ENCODE measurements at regions not wholly inside any gene's neighbourhood (a gene's known extent, or its start where the extent isn't known, plus 50 kb on each side); places are given as distances from the start of the nearest gene placed in this dataset.
A peak's percentile ranks its signal among the peaks of the same experiment; 100 is the strongest.

- no peaks in the 10 kb centered on the region for H3K9me3 ChIP-seq (ENCODE audit: insufficient read depth, low read depth, low read length)
- H3K27ac ChIP-seq (ENCODE audit: low read depth, low read length), result no peak overlapping the region
- Mint-ChIP-seq H3K27me3 (ENCODE audit: low read depth, unreplicated experiment) (no peaks in the 10 kb centered on the region), H3K4me3 (ENCODE audit: unreplicated experiment) (no peak overlapping the region), H3K9me3 (ENCODE audit: unreplicated experiment) (peaks cover 12% of the 10 kb centered on the region), H3K36me3 (ENCODE audit: low read depth, unreplicated experiment) (no peaks in the 10 kb centered on the region), H3K27ac (ENCODE audit: unreplicated experiment) (no peak overlapping the region), H3K4me1 (ENCODE audit: low read depth, unreplicated experiment) (peaks cover 5% of the 10 kb centered on the region)
- no peaks in the 10 kb centered on the region for H3K36me3 ChIP-seq (ENCODE audit: insufficient read depth, low read length)
- no peaks in the 10 kb centered on the region for H3K4me1 ChIP-seq (ENCODE audit: insufficient read depth, low read length)
- FAIRE-seq, result no peak
- no peak overlapping the region for H3K4me2 ChIP-seq (ENCODE audit: low read length)
- H3K9ac ChIP-seq (ENCODE audit: low read length), result no peak overlapping the region
- H3K27me3 ChIP-seq (ENCODE audit: insufficient read depth, low read length), result no peaks in the 10 kb centered on the region
- no peaks in the 10 kb centered on the region for H3K79me2 ChIP-seq (ENCODE audit: insufficient read depth, low read length)
- H2AFZ ChIP-seq (ENCODE audit: low read depth, low read length), result no peak overlapping the region
- H4K20me1 ChIP-seq (ENCODE audit: insufficient read depth, low read length), result no peaks in the 10 kb centered on the region
- H3K4me3 ChIP-seq (ENCODE audit: insufficient read depth, low read depth, low read length), result no peak overlapping the region
- DNase-seq (ENCODE audit: low read depth), result peak; percentile 58
- TF ChIP-seq EZH2 (IDR thresholded peaks at IDR 0.05; ENCODE audit: insufficient read depth, low read length), result no peak
- TF ChIP-seq CTCF (IDR thresholded peaks at IDR 0.05; ENCODE audit: insufficient read depth, low read depth, low read length), result no peak
These were observed 338.9 kb downstream of the QKI start for GRCh38 chr6:163753430-163753829.

- Histone ChIP-seq H4K20me1 (ENCODE audit: insufficient read depth, low read length) (no peaks in the 10 kb centered on the region), H3K9me3 (ENCODE audit: insufficient read depth, low read depth, low read length) (no peaks in the 10 kb centered on the region), H3K36me3 (ENCODE audit: insufficient read depth, low read length) (no peaks in the 10 kb centered on the region), H3K27ac (ENCODE audit: low read depth, low read length) (no peak overlapping the region), H3K27me3 (ENCODE audit: insufficient read depth, low read length) (peaks cover 5% of the 10 kb centered on the region), H3K4me3 (ENCODE audit: insufficient read depth, low read depth, low read length) (no peak overlapping the region), H3K4me2 (ENCODE audit: low read length) (no peak overlapping the region), H2AFZ (ENCODE audit: low read depth, low read length) (no peak overlapping the region), H3K9ac (ENCODE audit: low read length) (no peak overlapping the region), H3K79me2 (ENCODE audit: insufficient read depth, low read length) (no peaks in the 10 kb centered on the region), H3K4me1 (ENCODE audit: insufficient read depth, low read length) (no peaks in the 10 kb centered on the region)
- DNase-seq (ENCODE audit: low read depth) (no peak), FAIRE-seq (no peak)
- TF ChIP-seq EZH2 (IDR thresholded peaks at IDR 0.05; ENCODE audit: insufficient read depth, low read length) (no peak), CTCF (IDR thresholded peaks at IDR 0.05; ENCODE audit: insufficient read depth, low read depth, low read length) (no peak)
- no peak overlapping the region for H3K4me3 Mint-ChIP-seq (ENCODE audit: unreplicated experiment)
- H3K27ac Mint-ChIP-seq (ENCODE audit: unreplicated experiment), result no peak overlapping the region
- no peaks in the 10 kb centered on the region for H3K27me3 Mint-ChIP-seq (ENCODE audit: low read depth, unreplicated experiment)
- H3K9me3 Mint-ChIP-seq (ENCODE audit: unreplicated experiment), result peaks cover 8% of the 10 kb centered on the region
- no peaks in the 10 kb centered on the region for H3K36me3 Mint-ChIP-seq (ENCODE audit: low read depth, unreplicated experiment)
- H3K4me1 Mint-ChIP-seq (ENCODE audit: low read depth, unreplicated experiment), result peaks cover 5% of the 10 kb centered on the region
These were observed 337.9 kb downstream of the QKI start for GRCh38 chr6:163752446-163752845.

- DNase-seq (ENCODE audit: low read depth) (no peak), FAIRE-seq (no peak)
- peak overlapping the region; percentile 26 for H3K27ac Mint-ChIP-seq (ENCODE audit: unreplicated experiment)
These were observed 336.6 kb downstream of the QKI start for GRCh38 chr6:163751032-163751525.

More at GRCh38 chr6:163751032-163751525, 336.6 kb downstream of the QKI start:
- no peak overlapping the region for H3K9ac ChIP-seq (ENCODE audit: low read length)
- Mint-ChIP-seq H3K4me1 (ENCODE audit: low read depth, unreplicated experiment) (peaks cover 14% of the 10 kb centered on the region), H3K36me3 (ENCODE audit: low read depth, unreplicated experiment) (no peaks in the 10 kb centered on the region), H3K9me3 (ENCODE audit: unreplicated experiment) (peaks cover 8% of the 10 kb centered on the region), H3K4me3 (ENCODE audit: unreplicated experiment) (no peak overlapping the region), H3K27me3 (ENCODE audit: low read depth, unreplicated experiment) (no peaks in the 10 kb centered on the region)
- H3K4me2 ChIP-seq (ENCODE audit: low read length), result no peak overlapping the region
- H3K27me3 ChIP-seq (ENCODE audit: insufficient read depth, low read length), result peaks cover 5% of the 10 kb centered on the region
- H4K20me1 ChIP-seq (ENCODE audit: insufficient read depth, low read length), result no peaks in the 10 kb centered on the region
- no peak overlapping the region for H2AFZ ChIP-seq (ENCODE audit: low read depth, low read length)
- peaks cover 3% of the 10 kb centered on the region for H3K4me1 ChIP-seq (ENCODE audit: insufficient read depth, low read length)
- no peak overlapping the region for H3K4me3 ChIP-seq (ENCODE audit: insufficient read depth, low read depth, low read length)
- TF ChIP-seq EZH2 (IDR thresholded peaks at IDR 0.05; ENCODE audit: insufficient read depth, low read length) (no peak), CTCF (IDR thresholded peaks at IDR 0.05; ENCODE audit: insufficient read depth, low read depth, low read length) (no peak)
- H3K27ac ChIP-seq (ENCODE audit: low read depth, low read length), result no peak overlapping the region
- no peaks in the 10 kb centered on the region for H3K79me2 ChIP-seq (ENCODE audit: insufficient read depth, low read length)
- no peaks in the 10 kb centered on the region for H3K9me3 ChIP-seq (ENCODE audit: insufficient read depth, low read depth, low read length)
- H3K36me3 ChIP-seq (ENCODE audit: insufficient read depth, low read length), result no peaks in the 10 kb centered on the region
